Erythroblast (primary cell): ENCODE measurements at regions not wholly inside any gene's neighbourhood (a gene's known extent, or its start where the extent isn't known, plus 50 kb on each side); places are given as distances from the start of the nearest gene placed in this dataset.

Experiments
- GATA1 ChIP-seq: IDR thresholded peaks from 2 replicates; pipeline ENCODE4 v1.6.1; 2011; ENCODE audit warnings: low read depth, mild to moderate bottlenecking, control low read depth, low read length, moderate library complexity
- POLR2A ChIP-seq: IDR thresholded peaks from 2 replicates; pipeline ENCODE4 v1.6.1; 2011; ENCODE audit warnings: mild to moderate bottlenecking, low read length

DNA sequence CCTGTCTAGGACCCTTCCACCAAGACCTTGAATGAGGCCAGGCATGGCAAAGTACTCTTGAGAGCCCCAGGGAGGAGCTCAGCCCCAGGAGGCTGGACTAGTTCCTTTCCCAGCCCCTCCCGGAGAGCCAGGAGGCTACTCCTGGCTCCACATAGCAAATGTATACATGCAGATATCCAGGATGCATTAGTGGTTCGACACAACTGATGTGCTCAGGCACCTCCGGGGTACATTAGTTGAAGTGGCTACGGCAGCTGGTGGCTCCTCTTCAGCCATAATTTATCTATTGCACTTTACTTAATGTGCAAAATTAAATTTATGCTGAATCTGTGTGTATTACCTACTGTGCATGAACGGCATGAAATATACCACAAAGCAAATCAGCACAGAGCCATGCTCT, 182.8 kb upstream of the MEIS1 start:
- TF ChIP-seq POLR2A = no peak
- no peak for TF ChIP-seq GATA1
